GM18499 (cell line): ENCODE measurements at regions not wholly inside any gene's neighbourhood (a gene's known extent, or its start where the extent isn't known, plus 50 kb on each side); places are given as distances from the start of the nearest gene placed in this dataset.
"Not testable (repeated sequence)": the region's sequence is repeated elsewhere in the genome, so short reads cannot be mapped to it uniquely, and the experiment has no call there.

Source experiments
- ATAC-seq: cut with Tn5 transposase; IDR thresholded peaks from one replicate; pipeline ENCODE4 v1.9.1; 2021; ENCODE audit warnings: moderate number of reproducible peaks; ENCODE audit not compliant: insufficient read depth, unreplicated experiment

- no peak for ATAC-seq
Observed at GRCh38 chr14:86973177-86973576, 1019.8 kb downstream of the GALC start.

GRCh38 chr14:86971292-86971691, 1021.7 kb downstream of the GALC start:
- ATAC-seq, result no peak

- no peak for ATAC-seq
Observed at GRCh38 chr14:86961106-86961716, 1031.8 kb downstream of the GALC start.

GRCh38 chr14:86955771-86956354, 1037.1 kb downstream of the GALC start:
- ATAC-seq, result no peak

- ATAC-seq, result no peak
Observed at GRCh38 chr14:86954623-86955022, 1038.4 kb downstream of the GALC start.

GRCh38 chr14:86946446-86946845, 1046.5 kb downstream of the GALC start:
- ATAC-seq, result no peak

GRCh38 chr14:86944434-86944833, 1048.5 kb downstream of the GALC start:
- ATAC-seq, result no peak

GRCh38 chr14:86943391-86944365, 1049.3 kb downstream of the GALC start:
- no peak for ATAC-seq

- no peak for ATAC-seq
Observed at GRCh38 chr14:86942936-86943335, 1050.0 kb downstream of the GALC start.

GRCh38 chr14:86940106-86940505, 1052.9 kb downstream of the GALC start:
- ATAC-seq, result no peak

GRCh38 chr14:86938320-86938719, 1054.7 kb downstream of the GALC start:
- no peak for ATAC-seq

GRCh38 chr14:86936556-86936955, 1056.4 kb downstream of the GALC start:
- ATAC-seq, result no peak

GRCh38 chr14:86935241-86935885, 1057.6 kb downstream of the GALC start:
- no peak for ATAC-seq

- no peak for ATAC-seq
Observed at GRCh38 chr14:86933958-86934595, 1058.9 kb downstream of the GALC start.

- no peak for ATAC-seq
Observed at GRCh38 chr14:86933460-86933859, 1059.5 kb downstream of the GALC start.

GRCh38 chr14:86915406-86915805, 1077.6 kb downstream of the GALC start:
- no peak for ATAC-seq

- ATAC-seq, result no peak
Observed at GRCh38 chr14:86912709-86913108, 1080.3 kb downstream of the GALC start.

- ATAC-seq, result no peak
Observed at GRCh38 chr14:86911486-86911885, 1081.5 kb downstream of the GALC start.

- not testable (repeated sequence) for ATAC-seq
Observed at GRCh38 chr14:86905386-86905926, 1087.5 kb downstream of the GALC start.
